Amniotic epithelial cell (primary cell): ENCODE measurements at regions not wholly inside any gene's neighbourhood (a gene's known extent, or its start where the extent isn't known, plus 50 kb on each side); places are given as distances from the start of the nearest gene placed in this dataset.
"Not testable (repeated sequence)": the region's sequence is repeated elsewhere in the genome, so short reads cannot be mapped to it uniquely, and the experiment has no call there.

Experiments used
- DNase-seq: peaks from one replicate; pipeline ENCODE4 v3.0.0-alpha.2; 2010; ENCODE audit warnings: low read depth

DNA sequence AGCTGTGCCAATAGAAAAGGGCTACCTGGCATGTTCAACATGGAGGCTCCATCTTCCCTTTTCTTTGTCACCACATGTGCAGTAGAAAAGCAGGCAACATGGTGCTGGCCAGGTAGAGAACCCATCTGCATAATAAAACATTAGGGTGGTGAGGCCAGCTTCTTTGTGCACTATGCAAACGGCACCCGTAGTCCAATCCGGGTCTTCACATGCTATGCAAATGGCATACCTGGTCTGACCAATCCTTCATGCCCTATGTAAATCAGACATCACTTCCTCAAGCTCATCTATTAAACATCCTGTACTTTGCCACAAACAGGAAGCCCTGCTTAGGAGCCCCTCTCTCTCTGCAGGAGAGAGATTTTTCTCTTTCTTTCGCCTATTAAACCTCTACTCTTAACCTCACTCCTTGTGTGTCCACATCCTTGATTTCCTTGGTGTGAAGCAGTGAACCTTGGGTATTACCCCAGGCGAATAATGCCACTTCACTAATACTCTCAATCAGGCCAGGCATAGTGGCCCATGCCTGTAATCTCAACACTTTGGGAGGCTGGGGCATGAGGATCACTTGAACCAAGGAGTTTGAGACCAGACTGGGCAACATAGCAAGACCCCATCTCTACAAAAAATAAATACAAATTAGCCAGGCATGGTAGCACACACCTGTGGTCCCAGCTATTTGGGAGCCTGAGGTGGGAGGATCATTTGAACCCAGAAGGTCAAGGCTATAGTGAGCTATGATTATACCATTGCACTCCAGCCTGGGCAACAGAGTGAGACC lies 111.3 kb upstream of the MRI1 start:
- DNase-seq: no peak

DNA sequence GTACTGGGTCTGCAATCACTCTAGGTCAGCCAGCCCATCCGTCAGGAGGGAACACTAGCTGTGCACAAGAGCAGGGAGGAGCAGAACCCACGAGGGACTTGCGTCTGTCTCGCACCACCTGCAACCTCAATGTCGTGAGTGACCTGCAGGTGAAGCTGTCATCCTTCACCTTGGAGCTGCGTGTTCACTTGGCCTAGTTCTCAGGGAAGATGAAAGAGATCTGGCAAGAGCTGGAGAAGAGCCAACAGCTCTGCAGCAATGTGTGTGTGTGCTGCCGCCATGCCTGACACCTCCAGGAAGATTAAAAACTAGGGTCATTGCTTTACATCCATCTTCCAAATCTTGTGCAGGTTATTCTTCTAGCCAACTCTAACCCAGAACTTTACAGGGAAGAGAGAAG lies 117.6 kb upstream of the MRI1 start:
- no peak for DNase-seq

DNA sequence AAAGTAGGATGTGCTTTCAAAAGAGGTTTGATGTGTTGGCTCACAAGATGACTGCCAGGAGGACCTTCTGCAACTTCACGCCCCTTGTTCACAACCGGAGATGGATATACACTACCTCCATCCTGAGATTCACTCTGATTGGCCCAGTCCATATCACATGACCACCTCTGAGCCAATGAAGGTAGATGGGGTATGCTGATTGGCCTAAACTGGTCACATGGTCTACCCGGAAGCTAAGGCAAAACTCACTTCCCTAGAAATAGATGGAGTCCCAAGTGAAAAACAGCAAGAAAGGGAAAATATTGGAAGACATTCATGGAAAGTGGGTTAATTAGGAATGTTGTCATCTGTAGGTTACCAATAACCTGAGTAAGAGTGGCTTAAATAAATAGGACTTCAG lies 119.7 kb upstream of the MRI1 start:
- DNase-seq: no peak

DNA sequence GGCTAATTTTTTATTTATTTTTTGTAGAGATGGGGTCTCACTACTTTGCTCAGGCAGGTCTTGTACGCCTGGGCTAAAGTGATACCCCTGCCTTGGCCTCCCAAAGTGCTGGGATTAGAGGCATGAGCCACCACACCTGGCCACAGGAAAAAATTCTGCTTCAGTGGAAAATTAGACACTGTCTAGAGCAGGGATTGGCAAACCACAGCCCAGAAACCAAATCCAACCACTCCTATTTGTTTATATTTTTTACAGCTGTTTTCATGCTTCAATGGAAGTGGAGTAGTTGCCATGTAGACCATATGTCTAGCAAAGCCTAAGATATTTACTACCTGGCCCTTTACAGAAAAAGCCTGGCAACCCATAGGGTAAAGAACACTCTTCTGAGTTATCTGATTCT lies 123.7 kb upstream of the MRI1 start:
- no peak for DNase-seq

DNA sequence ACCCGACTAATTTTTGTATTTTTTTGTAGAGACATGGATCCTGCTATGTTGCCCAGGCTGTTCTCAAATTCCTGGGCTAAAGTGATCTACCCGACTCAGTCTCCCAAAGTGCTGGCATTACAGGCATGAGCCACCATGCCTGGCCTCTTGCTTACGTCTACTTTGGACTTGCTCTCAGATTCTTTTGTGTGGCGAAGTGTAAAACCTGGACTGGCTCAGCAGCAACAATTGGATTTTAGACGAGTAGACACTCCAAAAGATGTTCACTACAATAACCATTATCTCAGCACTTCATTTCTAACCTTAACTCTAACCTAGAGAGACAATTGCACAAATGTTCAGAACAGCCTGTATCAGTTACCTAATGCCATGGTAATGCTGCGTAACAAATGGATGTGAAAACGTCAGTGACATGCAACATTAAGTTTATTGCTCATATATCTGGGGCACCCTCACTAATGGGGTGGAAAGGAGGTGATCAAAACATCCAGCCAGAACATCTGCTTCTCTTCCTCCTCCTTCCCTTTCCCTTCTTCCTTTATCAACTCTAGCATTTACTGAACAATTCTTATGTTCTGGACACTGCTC lies 124.9 kb upstream of the MRI1 start:
- DNase-seq: no peak

DNA sequence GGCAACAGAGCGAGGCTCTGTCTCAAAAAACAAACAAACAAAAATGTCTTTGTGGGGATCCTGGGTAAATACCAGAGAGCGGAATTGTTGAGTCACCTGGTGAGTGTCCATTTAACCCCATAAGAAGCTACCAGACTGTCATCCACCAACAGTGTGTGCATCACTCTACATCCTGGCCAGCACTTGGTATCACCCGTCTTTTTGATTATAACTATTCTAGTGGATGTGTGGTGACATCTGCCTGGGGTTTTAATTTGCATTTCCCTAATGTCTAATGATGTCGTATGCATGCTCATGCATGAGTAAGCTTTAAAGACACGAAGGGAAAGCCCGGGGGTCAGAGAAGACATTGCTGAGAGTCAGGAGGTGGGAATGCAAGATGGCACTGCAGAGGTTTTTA lies 126.7 kb upstream of the MRI1 start:
- no peak for DNase-seq

DNA sequence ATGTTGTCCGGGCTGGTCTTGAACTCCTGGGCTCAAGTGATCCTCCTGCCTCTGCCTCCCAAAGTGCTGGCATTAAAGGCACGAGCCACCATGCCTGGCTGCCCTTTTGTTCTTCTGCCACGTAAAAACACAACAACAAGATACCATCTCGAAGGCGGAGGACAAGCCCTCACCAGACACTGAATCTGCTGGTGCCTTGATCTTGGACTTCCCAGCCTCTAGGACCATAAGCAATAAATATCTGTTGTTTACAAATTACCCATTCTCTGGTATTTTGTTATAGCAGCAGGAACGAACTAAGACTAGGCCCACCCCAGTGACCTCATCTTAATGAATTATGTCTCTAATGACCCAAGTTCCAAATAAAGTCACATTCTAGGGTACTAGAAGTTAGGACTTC lies 128.4 kb upstream of the CACNA1A start:
- DNase-seq: no peak

DNA sequence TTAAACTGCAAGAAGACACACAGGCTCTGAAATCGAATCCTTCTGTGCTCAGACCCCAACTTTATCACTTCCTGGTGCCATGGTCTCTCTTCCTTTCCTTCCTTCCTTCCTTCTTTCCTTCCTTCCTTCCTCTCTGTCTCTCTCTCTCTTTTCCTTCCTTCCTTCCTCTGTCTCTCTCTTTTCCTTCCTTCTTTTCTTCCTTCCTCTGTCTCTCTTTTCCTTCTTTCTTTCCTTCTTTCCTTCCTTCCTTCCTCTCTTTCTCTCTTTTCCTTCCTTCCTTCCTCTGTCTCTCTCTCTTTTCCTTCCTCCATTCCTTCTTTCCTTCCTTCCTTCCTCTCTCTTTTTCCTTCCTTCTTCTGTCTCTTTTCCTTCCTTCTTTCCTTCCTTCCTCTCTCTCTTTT lies 127.2 kb upstream of the CACNA1A start:
- DNase-seq: no peak

DNA sequence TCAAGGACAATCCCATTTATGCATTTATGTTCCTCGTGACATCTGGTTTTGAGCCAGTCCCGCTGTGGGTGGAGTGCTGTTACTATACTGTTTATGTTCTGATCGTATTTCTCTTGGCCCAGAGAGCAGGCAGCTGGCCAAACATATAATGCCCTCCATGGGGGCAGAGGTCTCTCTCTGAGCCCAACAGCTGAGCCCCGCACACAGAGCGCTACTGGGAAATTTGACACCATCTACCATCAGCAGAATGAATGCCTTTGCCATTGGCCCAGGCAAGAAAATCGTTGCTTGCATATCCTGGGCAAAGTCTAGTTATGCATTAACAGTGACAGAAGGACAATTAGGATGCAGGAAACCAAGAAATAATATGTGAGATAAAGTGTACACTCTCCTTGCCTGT lies 126.8 kb upstream of the CACNA1A start:
- DNase-seq: no peak

DNA sequence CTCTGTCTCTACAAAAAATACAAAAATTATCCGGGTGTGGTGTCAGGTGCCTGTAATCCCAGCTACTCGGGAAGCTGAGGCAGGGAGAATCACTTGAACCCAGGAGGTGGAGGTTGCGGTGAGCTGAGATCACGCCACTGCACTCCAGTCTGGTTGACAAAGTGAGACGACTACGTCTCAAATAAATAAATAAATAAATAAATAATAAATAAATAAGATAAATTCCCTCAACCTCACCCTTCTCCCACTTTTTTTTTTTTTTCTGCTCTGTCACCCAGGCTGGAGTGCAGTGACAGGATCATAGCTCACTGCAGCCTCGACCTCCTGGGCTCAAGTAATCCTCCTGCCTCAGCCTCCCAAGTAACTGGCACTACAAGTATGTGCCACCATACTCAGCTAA lies 125.9 kb upstream of the CACNA1A start:
- not testable (repeated sequence) for DNase-seq

DNA sequence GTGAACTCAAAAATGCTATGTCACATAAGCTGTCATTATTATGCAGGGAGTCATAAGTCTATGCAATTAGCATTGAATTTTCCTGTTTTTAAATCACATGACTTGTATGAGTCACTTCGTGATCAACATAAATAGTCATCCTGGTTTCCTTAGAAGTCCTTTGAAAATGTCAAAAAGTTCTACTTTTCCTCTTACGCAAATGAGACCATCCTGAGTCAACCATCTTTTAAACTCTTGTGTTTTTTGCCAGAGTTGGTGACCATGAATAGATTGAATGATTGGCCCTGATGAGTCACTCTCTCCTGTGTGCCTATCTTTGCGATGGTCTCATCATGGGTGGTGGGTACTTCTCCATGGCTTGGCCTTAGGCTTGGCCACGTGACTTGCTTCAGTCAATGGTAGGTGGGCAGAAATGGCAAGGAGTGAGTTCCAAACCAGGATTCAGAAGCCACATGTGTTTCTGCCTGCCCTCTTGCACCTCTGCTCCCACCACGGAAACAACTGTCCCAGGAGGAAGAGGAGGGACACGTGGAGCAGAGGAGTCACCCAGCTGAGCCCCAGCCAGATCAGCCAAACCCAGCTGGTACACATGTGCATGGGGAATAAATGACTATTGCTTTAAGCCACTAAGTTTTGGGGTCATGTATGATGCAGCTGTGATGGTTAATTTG lies 123.5 kb upstream of the CACNA1A start:
- peak; percentile 1 for DNase-seq

DNA sequence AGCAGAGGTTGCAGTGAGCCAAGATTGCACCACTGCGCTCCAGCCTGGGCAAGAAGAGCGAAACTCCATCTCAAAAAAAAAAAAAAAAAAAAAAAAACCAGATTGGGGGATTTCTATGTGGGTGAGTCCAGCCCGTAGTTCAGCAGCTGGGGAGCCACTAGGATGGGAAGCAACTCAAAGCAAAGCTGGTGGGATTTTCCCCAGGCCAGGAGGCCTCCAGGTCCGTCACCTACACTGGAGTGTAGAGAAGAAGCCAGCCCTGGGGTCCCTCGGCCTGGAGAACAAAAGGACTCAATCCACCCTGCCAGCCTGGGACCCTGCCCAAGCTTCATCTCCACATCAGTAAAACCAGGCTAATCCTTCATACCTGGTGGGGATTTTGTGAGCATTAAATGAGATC lies 121.3 kb upstream of the CACNA1A start:
- DNase-seq: no peak

DNA sequence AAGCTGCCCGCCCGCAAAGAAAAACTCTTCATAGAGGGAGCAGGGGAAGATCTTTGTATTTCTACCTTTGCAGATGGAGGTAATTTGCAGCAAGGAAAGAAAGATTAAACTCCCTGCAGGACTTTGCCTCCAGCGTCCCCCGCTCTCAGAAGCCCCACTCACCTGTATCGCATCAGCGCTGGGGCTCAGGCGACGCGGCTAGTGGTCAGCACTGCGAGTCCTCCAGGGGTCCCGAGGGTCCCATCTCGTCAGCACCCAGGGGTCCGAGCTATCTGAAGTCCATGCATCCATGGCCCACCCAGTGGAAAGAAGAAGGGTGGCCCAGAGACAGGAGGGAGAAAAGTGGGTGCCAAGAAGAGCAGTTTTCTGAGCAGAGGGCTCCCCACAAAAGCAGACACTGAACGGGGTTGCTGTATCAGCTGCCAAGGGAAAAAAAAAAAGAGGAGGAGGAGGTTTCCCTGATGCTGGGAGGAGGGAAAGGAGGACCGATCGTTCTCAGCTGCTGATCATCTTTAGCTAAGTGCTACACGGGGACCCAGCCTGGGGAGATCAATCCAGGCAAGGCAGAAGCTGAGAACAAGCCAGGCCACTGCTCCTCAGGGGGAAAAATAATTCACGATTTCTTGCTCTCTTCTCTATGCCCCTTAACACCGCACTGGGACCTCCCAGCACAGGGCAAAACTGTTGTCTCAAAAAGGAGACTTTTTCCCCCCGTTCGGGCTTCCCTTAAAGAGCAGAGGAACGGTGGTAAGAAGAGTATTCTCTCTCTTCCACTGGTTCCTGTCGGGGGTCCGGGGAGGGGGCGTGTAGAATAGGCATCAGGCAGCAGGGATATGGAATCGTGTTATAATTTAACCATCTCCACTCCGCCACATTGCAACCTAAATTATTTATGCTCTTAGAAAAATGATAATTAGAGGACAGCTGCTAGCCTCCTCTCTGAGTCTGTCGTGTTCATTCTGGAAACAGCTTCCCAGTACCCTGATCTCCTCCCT lies 117.7 kb upstream of the CACNA1A start:
- DNase-seq: no peak

DNA sequence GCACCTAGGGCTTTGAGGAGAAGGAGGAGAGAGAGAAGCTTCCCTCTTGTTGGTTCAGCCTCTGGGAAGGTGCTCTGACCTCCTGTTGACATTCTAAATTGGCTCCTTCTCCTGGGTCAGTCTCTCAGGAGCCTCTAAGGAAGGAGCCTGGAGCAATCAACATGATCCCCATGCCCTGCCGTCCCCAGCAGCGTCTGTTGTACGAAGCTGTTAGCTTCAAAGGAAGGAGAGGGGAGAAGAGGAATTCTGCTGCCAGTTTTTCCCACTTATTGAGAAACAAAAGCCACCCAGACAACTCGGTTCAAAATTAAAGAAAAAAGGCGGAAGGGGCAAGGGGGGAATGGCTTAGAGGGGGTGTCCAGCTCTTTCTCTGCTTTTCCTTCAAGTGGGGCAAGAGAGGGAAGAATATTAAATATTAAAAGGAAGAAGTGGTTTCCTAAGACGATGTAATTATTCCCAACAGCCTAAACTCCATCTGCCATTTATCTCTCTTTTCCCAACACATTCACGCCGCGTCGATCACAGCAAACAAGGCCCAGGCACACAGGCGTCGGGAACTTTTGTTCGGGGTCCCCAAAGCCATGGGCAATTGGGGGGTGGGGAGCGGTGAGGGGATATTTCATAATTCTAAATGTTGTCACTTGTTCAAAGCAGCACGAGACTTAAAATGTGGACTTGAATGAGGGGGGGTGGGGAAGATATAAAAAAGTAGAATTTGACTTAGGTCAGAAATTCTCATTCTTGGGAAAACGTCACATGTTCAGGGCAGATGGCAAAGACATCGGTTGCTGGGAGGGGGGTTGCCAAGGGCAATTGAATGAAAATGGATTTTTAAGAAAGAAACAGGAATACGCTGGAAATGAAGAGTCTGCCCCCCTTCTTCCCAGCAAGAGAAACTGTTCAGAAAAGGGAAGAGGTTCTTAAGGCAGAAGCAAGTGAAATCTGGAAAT lies 116.8 kb upstream of the CACNA1A start:
- no peak for DNase-seq

DNA sequence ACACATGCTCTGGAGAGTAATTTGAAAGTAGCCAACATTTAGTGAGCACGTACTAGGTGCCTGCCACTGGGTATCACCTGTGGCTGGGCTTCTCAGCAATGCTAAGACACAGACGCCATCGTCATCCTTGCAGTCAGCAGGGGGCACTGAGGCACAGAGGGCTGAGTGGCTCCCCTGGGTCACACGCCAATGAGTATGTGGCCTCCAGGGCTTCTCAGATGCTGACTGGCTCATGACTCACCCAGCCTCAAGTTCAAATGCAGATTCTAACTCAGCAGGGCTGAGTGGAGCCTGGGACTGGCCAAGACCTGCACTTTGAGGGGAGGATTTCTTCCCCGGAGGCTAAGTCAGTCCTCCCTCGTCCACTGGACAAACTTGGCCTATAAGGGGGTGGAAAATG lies 115.1 kb upstream of the CACNA1A start:
- peak; percentile 48 for DNase-seq

DNA sequence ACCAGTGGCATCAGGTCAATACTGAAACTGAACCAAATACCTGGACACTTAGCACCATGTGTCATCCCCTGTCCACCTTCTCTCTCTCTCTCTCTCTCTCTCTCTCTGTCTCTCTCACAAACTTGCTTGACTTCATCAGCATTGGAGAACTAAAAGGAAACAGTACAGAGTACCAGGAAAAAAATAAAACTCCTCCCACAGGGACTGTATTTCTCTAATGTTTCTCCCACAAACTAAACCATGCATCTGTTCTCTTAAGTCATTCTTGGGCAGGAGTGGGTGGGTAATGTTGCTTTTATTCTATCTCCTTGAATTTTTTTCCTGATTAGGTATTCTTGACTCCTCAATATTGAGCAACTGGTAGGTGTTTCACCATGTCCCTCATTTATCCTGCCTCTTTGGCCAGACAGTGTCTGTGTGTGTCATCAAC lies 112.9 kb upstream of the CACNA1A start:
- peak; percentile 49 for DNase-seq

DNA sequence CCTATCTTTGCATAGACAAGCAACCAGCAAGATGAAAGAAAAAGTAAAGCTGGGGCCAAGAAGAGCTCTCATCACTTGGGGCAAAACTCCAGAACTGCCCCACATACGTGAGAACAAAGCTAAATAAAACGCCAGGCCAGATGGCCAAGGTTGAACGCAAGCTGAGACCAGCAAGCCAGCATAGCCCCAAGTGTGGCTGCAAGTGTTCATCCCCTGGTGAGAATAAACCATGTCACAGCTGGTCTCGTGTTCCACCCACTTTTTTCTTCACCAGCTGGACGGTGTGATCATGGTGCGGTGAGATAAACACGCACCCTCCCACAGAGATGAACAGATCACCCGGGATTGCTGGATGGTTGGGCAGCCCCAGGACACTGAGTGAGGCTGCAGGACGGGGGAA lies 109.6 kb upstream of the CACNA1A start:
- no peak for DNase-seq

DNA sequence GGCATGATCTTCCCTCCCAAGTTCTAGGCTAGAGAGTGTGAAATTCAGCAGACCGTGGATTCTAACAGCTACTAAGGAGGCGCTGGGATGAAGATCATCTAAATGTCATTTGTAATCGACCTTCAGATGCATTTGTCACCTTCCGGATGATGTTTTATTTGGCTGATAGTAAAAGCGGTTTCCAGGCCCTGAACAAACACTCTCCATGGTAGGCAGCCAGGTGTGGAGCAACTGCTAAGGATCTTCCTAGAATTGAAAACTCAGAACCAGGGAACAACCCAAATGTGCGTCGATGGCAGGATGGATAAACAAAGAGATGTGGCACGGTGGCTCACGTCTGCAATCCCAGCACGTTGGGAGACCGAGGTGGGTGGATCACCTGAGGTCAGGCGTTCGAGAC lies 107.2 kb upstream of the CACNA1A start:
- DNase-seq: no peak

DNA sequence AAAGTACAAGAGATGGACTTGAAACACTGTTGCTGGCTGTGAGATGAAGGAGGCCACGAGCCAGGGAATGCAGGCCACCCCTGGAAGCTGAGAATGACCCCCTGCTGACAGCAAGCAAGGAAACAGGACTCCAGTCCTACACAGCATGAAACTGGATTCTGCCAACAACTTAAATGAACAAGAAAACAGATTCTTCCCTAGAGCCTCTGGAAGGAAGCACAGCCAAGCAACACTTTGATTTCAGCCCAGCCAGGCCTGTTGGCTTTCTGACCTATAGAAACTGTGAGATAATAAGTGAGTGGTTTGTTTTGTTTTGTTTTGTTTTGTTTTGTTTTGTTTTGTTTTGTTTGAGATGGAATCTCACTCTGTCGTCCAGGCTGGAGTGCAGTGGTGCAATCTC lies 105.3 kb upstream of the CACNA1A start:
- no peak for DNase-seq

DNA sequence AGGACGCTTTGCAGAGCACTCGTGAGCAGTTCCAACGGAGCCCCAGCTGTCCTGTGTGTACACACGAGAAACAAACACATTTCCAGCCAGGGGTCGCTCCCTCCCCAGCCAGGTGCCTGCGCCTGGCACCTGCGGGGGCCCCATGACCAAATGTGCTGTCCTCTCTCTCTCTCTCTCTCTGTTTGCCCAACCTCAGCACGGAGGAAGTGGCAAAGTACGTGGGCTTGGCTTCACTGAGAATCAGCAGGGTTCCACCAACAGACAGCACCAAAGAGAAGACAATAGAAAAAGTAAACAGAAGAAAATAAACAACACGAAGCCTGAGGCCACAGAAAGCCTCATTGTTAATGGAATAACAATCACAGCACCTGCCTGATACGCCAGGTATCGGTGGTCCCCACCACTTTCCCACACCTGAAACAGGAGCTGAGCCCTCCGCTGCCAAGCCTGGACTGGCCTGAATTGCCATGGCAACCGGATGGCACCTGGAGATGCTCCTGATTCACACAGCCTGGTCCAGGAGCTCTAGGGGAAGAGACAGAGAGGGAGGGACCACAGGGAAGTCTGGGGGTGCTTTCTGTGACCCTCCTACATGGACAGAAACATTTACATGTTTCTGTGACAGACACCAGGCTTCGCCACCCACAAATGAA lies 103.9 kb upstream of the CACNA1A start:
- DNase-seq: no peak

DNA sequence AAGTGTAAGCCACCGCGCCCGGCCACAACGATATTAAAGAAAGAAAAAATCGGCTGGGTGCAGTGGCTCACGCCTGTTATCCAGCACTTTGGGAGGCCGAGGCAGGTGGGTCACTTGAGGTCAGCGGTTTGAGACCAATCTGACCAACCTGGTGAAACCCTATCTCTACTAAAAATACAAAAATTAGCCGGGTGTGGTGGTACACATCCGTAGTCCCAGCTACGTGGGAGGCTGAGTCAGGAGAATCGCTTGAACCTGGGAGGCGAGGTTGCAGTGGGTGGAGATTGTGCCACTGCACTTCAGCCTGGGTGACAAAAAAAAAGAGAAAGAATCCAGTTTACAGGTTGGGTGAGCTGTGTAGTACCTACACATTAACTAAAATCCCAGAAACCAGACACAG lies 99.9 kb upstream of the CACNA1A start:
- no peak for DNase-seq
